ENCODE measurements at regions not wholly inside any gene's neighbourhood (a gene's known extent, or its start where the extent isn't known, plus 50 kb on each side); places are given as distances from the start of the nearest gene placed in this dataset.

GRCh38 chr16:86044881-86045590, 146.1 kb downstream of the IRF8 start:
- POLR2A ChIA-PET (ENCODE audit: unreplicated experiment): no interaction called here
- no peak for DNase-seq
- H3K4me3 ChIP-seq: no peak overlapping the region
- no peaks in the 10 kb centered on the region for H3K9me2 ChIP-seq (ENCODE audit: insufficient read depth)
- CTCF ChIA-PET: no interaction called here
- H2AFZ ChIP-seq: no peak overlapping the region
- no peak overlapping the region for H3K27ac ChIP-seq
- peaks cover 91% of the 10 kb centered on the region for H3K27me3 ChIP-seq (ENCODE audit: insufficient read depth, low read depth)
- H3F3A ChIP-seq (ENCODE audit: insufficient read depth, low read depth): no peaks in the 10 kb centered on the region
- no TSS peak for BruUV-seq (replicated peaks)
- H3K36me3 ChIP-seq (ENCODE audit: low read depth): no peaks in the 10 kb centered on the region
- H3K4me1 ChIP-seq (replicated peaks; ENCODE audit: insufficient read depth): no peaks in the 10 kb centered on the region
- TF ChIP-seq CTCF (conservative IDR thresholded peaks at IDR 0.05) (no peak), EZH2 (IDR thresholded peaks at IDR 0.05; ENCODE audit: low read depth) (no peak)
- H3K4me2 ChIP-seq: no peak overlapping the region
- no peaks in the 10 kb centered on the region for H4K20me1 ChIP-seq (ENCODE audit: insufficient read depth)
- H3K9me3 ChIP-seq (ENCODE audit: insufficient read depth, low read depth): no peaks in the 10 kb centered on the region
- H3K79me2 ChIP-seq (ENCODE audit: low read depth): no peaks in the 10 kb centered on the region
- intact Hi-C loops (cut with micrococcal nuclease; ENCODE audit: unreplicated experiment): no loop called here

- no peak overlapping the region for H2AFZ ChIP-seq
- peaks cover 93% of the 10 kb centered on the region for H3K27me3 ChIP-seq (ENCODE audit: insufficient read depth, low read depth)
- TF ChIP-seq CTCF (conservative IDR thresholded peaks at IDR 0.05): no peak
- no peak for TF ChIP-seq EZH2 (IDR thresholded peaks at IDR 0.05; ENCODE audit: low read depth)
- H3K79me2 ChIP-seq (ENCODE audit: low read depth): no peaks in the 10 kb centered on the region
- intact Hi-C loops (cut with micrococcal nuclease; ENCODE audit: unreplicated experiment): no loop called here
- H3K4me2 ChIP-seq: no peak overlapping the region
- DNase-seq: no peak
- no peak overlapping the region for H3K27ac ChIP-seq
- POLR2A ChIA-PET (ENCODE audit: unreplicated experiment): no interaction called here
- H3K9me3 ChIP-seq (ENCODE audit: insufficient read depth, low read depth): no peaks in the 10 kb centered on the region
- no peaks in the 10 kb centered on the region for H3K36me3 ChIP-seq (ENCODE audit: low read depth)
- CTCF ChIA-PET: no interaction called here
- H3F3A ChIP-seq (ENCODE audit: insufficient read depth, low read depth): no peaks in the 10 kb centered on the region
- no peaks in the 10 kb centered on the region for H3K4me1 ChIP-seq (replicated peaks; ENCODE audit: insufficient read depth)
- H4K20me1 ChIP-seq (ENCODE audit: insufficient read depth): no peaks in the 10 kb centered on the region
- H3K4me3 ChIP-seq: no peak overlapping the region
- no TSS peak for BruUV-seq (replicated peaks)
- H3K9me2 ChIP-seq (ENCODE audit: insufficient read depth): no peaks in the 10 kb centered on the region
Observed at GRCh38 chr16:86045591-86045971, 146.6 kb downstream of the IRF8 start.

GRCh38 chr16:86046026-86046425, 147.1 kb downstream of the IRF8 start:
- no peaks in the 10 kb centered on the region for H3F3A ChIP-seq (ENCODE audit: insufficient read depth, low read depth)
- H3K4me1 ChIP-seq (replicated peaks; ENCODE audit: insufficient read depth): no peaks in the 10 kb centered on the region
- no peaks in the 10 kb centered on the region for H3K79me2 ChIP-seq (ENCODE audit: low read depth)
- ChIA-PET POLR2A (ENCODE audit: unreplicated experiment) (no interaction called here), CTCF (no interaction called here)
- intact Hi-C loops (cut with micrococcal nuclease; ENCODE audit: unreplicated experiment): no loop called here
- peaks cover 93% of the 10 kb centered on the region for H3K27me3 ChIP-seq (ENCODE audit: insufficient read depth, low read depth)
- H4K20me1 ChIP-seq (ENCODE audit: insufficient read depth): no peaks in the 10 kb centered on the region
- TF ChIP-seq EZH2 (IDR thresholded peaks at IDR 0.05; ENCODE audit: low read depth) (no peak), CTCF (conservative IDR thresholded peaks at IDR 0.05) (no peak)
- BruUV-seq (replicated peaks): no TSS peak
- H3K4me2 ChIP-seq: no peak overlapping the region
- no peak for DNase-seq
- H2AFZ ChIP-seq: no peak overlapping the region
- H3K4me3 ChIP-seq: no peak overlapping the region
- no peaks in the 10 kb centered on the region for H3K36me3 ChIP-seq (ENCODE audit: low read depth)
- no peaks in the 10 kb centered on the region for H3K9me3 ChIP-seq (ENCODE audit: insufficient read depth, low read depth)
- H3K27ac ChIP-seq: no peak overlapping the region
- no peaks in the 10 kb centered on the region for H3K9me2 ChIP-seq (ENCODE audit: insufficient read depth)

All from PC-9 (cell line).